Stimulated activated effector memory CD8-positive, alpha-beta T cell treated with anti-CD3 and anti-CD28 coated beads, Interleukin-12 subunit alpha, Interleukin-12 subunit beta, amount 100 ng/mL, for 72 hours (primary cell): ENCODE measurements at regions not wholly inside any gene's neighbourhood (a gene's known extent, or its start where the extent isn't known, plus 50 kb on each side); places are given as distances from the start of the nearest gene placed in this dataset.
"Not testable (repeated sequence)": the region's sequence is repeated elsewhere in the genome, so short reads cannot be mapped to it uniquely, and the experiment has no call there.

Experiments
- ATAC-seq: fragments of 150-1000 bp; cut with Tn5 transposase; 2 replicates; pipeline ENCODE4 v1.10.0; 2021
- DNase-seq, 2 donors: peaks; one replicate each; pipeline ENCODE4 v3.0.0; 2021 to 2022; ENCODE audit warnings: low spot score in 2 of 2
- H3K27ac Mint-ChIP-seq: one replicate; pipeline ENCODE4 v1.8.0; 2022; ENCODE audit warnings: mild to moderate bottlenecking, mixed read lengths
- H3K36me3 Mint-ChIP-seq: one replicate; pipeline ENCODE4 v1.8.0; 2022; ENCODE audit warnings: mild to moderate bottlenecking, mixed read lengths
- H3K4me1 Mint-ChIP-seq: one replicate; pipeline ENCODE4 v1.8.0; 2022; ENCODE audit warnings: mixed read lengths
- H3K4me3 Mint-ChIP-seq: one replicate; pipeline ENCODE4 v1.8.0; 2022; ENCODE audit warnings: mild to moderate bottlenecking, mixed read lengths
- H3K9me3 Mint-ChIP-seq: one replicate; pipeline ENCODE4 v1.8.0; 2022; ENCODE audit warnings: mixed read lengths

- no peak overlapping the region for H3K4me3 Mint-ChIP-seq
- DNase-seq = no peak
- peaks cover 57% of the 10 kb centered on the region for H3K36me3 Mint-ChIP-seq
- H3K4me1 Mint-ChIP-seq = no peaks in the 10 kb centered on the region
- H3K9me3 Mint-ChIP-seq = no peaks in the 10 kb centered on the region
- ATAC-seq = no peak
- H3K27ac Mint-ChIP-seq = no peak overlapping the region
These were observed 79.3 kb downstream of the RFLNA start for GRCh38 chr12:124374147-124374546.

- H3K9me3 Mint-ChIP-seq, H3K27ac Mint-ChIP-seq, H3K4me3 Mint-ChIP-seq, H3K4me1 Mint-ChIP-seq, ATAC-seq, DNase-seq: not testable (repeated sequence)
- H3K36me3 Mint-ChIP-seq = peaks cover 57% of the 10 kb centered on the region
These were observed 78.8 kb downstream of the RFLNA start for GRCh38 chr12:124373701-124374100.

GRCh38 chr12:124372831-124373230, 77.9 kb downstream of the RFLNA start:
- no peak for ATAC-seq
- peaks cover 57% of the 10 kb centered on the region for H3K36me3 Mint-ChIP-seq

GRCh38 chr12:124371970-124372555, 77.2 kb downstream of the RFLNA start:
- Mint-ChIP-seq H3K9me3 (no peaks in the 10 kb centered on the region), H3K27ac (no peak overlapping the region), H3K36me3 (peaks cover 50% of the 10 kb centered on the region), H3K4me3 (no peak overlapping the region), H3K4me1 (no peaks in the 10 kb centered on the region)
- ATAC-seq = no peak
- no peak for DNase-seq

More at GRCh38 chr12:124372831-124373230, 77.9 kb downstream of the RFLNA start:
- no peaks in the 10 kb centered on the region for H3K9me3 Mint-ChIP-seq
- H3K27ac Mint-ChIP-seq = no peak overlapping the region
- no peaks in the 10 kb centered on the region for H3K4me1 Mint-ChIP-seq
- no peak overlapping the region for H3K4me3 Mint-ChIP-seq
- no peak for DNase-seq

- H3K36me3 Mint-ChIP-seq = peaks cover 48% of the 10 kb centered on the region
- H3K9me3 Mint-ChIP-seq = no peaks in the 10 kb centered on the region
- no peak overlapping the region for H3K27ac Mint-ChIP-seq
- no peak overlapping the region for H3K4me3 Mint-ChIP-seq
- H3K4me1 Mint-ChIP-seq = no peaks in the 10 kb centered on the region
- DNase-seq = no peak
- no peak for ATAC-seq
These were observed 76.5 kb downstream of the RFLNA start for GRCh38 chr12:124371366-124371765.

- Mint-ChIP-seq H3K27ac (no peak overlapping the region), H3K36me3 (peaks cover 51% of the 10 kb centered on the region), H3K9me3 (no peaks in the 10 kb centered on the region), H3K4me3 (no peak overlapping the region), H3K4me1 (peaks cover 3% of the 10 kb centered on the region)
- ATAC-seq (no peak), DNase-seq (no peak)
These were observed 76.0 kb downstream of the RFLNA start for GRCh38 chr12:124370851-124371250.

- Mint-ChIP-seq H3K36me3 (peaks cover 50% of the 10 kb centered on the region), H3K27ac (no peak overlapping the region)
- no peak for ATAC-seq
These were observed 75.5 kb downstream of the RFLNA start for GRCh38 chr12:124370384-124370783.

GRCh38 chr12:124369827-124370378, 75.0 kb downstream of the RFLNA start:
- no peak overlapping the region for H3K27ac Mint-ChIP-seq
- no peaks in the 10 kb centered on the region for H3K9me3 Mint-ChIP-seq
- H3K4me3 Mint-ChIP-seq = no peak overlapping the region
- no peak for ATAC-seq
- peaks cover 6% of the 10 kb centered on the region for H3K4me1 Mint-ChIP-seq
- peaks cover 45% of the 10 kb centered on the region for H3K36me3 Mint-ChIP-seq
- DNase-seq = no peak

More at GRCh38 chr12:124370384-124370783, 75.5 kb downstream of the RFLNA start:
- H3K9me3 Mint-ChIP-seq = no peaks in the 10 kb centered on the region
- H3K4me3 Mint-ChIP-seq = no peak overlapping the region
- no peak for DNase-seq
- H3K4me1 Mint-ChIP-seq = peaks cover 6% of the 10 kb centered on the region

GRCh38 chr12:124369055-124369826, 74.3 kb downstream of the RFLNA start:
- H3K36me3 Mint-ChIP-seq = peaks cover 45% of the 10 kb centered on the region
- H3K27ac Mint-ChIP-seq = no peak overlapping the region
- no peaks in the 10 kb centered on the region for H3K9me3 Mint-ChIP-seq
- peaks cover 6% of the 10 kb centered on the region for H3K4me1 Mint-ChIP-seq
- DNase-seq (no peak), ATAC-seq (no peak)
- H3K4me3 Mint-ChIP-seq = no peak overlapping the region

GRCh38 chr12:124368421-124369032, 73.6 kb downstream of the RFLNA start:
- Mint-ChIP-seq H3K36me3 (peaks cover 49% of the 10 kb centered on the region), H3K4me1 (peaks cover 6% of the 10 kb centered on the region), H3K9me3 (no peaks in the 10 kb centered on the region), H3K27ac (peak overlapping the region; percentile 58), H3K4me3 (no peak overlapping the region)
- no peak for DNase-seq
- no peak for ATAC-seq

- Mint-ChIP-seq H3K4me3 (no peak overlapping the region), H3K36me3 (peaks cover 47% of the 10 kb centered on the region), H3K4me1 (peaks cover 8% of the 10 kb centered on the region), H3K27ac (no peak overlapping the region), H3K9me3 (no peaks in the 10 kb centered on the region)
- ATAC-seq = no peak
- no peak for DNase-seq
These were observed 71.0 kb downstream of the RFLNA start for GRCh38 chr12:124365726-124366430.
